ENCODE measurements at regions not wholly inside any gene's neighbourhood (a gene's known extent, or its start where the extent isn't known, plus 50 kb on each side); places are given as distances from the start of the nearest gene placed in this dataset.
"Not testable (repeated sequence)": the region's sequence is repeated elsewhere in the genome, so short reads cannot be mapped to it uniquely, and the experiment has no call there.

DNA sequence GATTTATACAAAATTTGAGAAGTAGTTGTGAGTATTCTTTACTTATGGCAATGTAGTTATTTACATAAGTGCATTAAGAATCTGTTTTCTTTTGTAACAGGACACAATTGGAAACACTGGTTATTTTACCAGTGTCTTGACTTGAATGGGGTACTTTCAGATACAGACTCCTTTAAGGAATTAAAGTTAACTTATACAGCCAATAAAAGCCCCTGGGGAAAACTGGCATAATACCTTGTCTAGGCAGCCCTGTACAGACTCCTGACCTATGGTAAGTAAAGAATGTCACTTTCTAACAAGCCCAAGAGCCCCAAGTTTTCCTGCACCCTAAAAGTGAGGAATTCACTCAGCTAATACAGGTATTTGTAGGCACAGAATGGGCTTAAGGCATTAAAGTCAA is 241.8 kb downstream of the CPXCR1 start:
- no peak for DNase-seq (ENCODE audit: low read depth, low spot score)
- in situ Hi-C loops (cut with HindIII; ENCODE audit: low pct_unique_long_range_greater_than_20kb, low sequenced_read_pairs), result no loop called here

DNA sequence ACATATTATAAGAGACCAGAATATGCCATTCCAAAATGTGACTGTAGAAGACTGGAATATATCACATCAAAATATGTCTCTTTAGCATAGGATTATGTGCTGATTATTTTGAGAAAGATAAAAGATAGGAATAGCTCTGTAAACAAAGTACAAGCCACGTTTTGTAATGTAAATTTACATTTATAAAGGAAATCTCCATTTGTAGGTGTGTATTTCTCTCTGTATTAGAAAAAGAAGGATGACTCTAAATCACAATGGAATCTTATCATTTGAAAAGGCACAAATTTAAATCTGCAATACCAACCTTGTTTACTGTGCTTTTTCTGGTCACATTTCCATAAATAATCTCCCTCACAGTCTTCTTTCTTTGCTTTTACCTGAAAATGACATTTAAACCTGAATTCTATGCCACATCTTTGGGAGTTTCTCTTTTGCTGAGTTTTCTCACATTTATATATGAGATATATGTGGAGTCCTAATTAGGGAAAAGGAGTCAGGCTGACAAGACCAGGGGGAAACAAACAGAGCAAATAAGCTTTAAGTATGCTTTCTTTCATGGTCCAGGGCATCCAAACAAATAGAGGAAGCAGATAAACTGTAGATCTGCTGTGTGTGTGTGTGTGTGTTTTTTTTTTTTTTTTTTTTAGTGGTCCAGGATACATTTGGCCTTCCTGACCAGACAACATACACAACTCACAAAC is 244.0 kb downstream of the CPXCR1 start:
- in situ Hi-C loops (cut with HindIII; ENCODE audit: low pct_unique_long_range_greater_than_20kb, low sequenced_read_pairs), result no loop called here
- DNase-seq (ENCODE audit: low read depth, low spot score), result no peak

DNA sequence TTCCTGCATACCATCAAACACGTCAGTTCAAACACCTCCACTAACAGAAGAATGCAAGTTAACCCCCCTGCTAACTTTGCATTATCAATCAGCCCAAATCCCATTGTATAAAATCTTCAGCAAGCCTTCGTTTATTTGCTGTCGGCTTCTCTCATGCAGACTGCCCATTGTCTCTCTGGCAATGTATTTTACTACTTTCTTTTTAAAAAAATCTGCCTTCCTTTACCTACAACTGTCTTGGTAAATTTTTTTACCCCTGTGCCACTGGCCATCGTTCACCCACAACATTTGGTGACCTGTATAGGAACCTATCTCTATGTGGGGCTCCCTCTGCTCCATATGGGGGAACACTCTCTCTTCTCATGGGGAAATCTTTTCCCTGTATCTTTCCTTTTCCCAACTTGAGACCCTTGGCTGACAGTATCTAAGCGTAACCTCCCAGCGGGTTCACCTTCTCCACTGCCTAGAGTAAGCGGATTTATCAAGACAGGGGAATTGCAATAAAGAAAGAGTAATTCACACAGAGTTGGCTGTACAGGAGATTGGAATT is 244.6 kb downstream of the CPXCR1 start:
- in situ Hi-C loops (cut with HindIII; ENCODE audit: low pct_unique_long_range_greater_than_20kb, low sequenced_read_pairs), result no loop called here

GRCh38 chrX:89021964-89022363 is 274.9 kb downstream of the CPXCR1 start:
- in situ Hi-C loops (cut with HindIII; ENCODE audit: low pct_unique_long_range_greater_than_20kb, low sequenced_read_pairs), result no loop called here
- DNase-seq (ENCODE audit: low read depth, low spot score), result no peak

More for the DNA sequence above, 244.6 kb downstream of the CPXCR1 start:
- DNase-seq (ENCODE audit: low read depth, low spot score), result no peak

DNA sequence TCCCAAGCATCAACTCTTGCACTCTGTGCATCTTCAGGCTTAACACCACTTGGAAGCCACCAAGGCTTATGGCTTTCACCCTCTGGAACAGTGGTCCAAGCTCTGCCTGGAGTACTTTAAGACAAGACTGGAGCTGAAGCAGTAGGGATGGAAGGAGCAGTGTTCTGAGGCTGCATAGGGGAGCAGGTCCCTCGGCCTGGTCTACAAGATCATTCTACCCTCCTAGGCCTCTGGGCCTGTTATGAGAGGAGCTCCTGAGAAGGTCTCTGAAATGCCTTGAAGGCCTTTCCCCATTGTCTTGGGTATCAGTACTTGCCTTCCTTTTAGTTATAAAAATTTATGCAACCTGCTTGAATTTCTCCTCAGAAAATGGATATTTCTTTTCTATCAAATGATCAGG is 286.7 kb downstream of the CPXCR1 start:
- in situ Hi-C loops (cut with HindIII; ENCODE audit: low pct_unique_long_range_greater_than_20kb, low sequenced_read_pairs), result no loop called here
- no peak for DNase-seq (ENCODE audit: low read depth, low spot score)

GRCh38 chrX:89034679-89035078 is 287.7 kb downstream of the CPXCR1 start:
- in situ Hi-C loops (cut with HindIII; ENCODE audit: low pct_unique_long_range_greater_than_20kb, low sequenced_read_pairs), result no loop called here
- DNase-seq (ENCODE audit: low read depth, low spot score), result no peak

DNA sequence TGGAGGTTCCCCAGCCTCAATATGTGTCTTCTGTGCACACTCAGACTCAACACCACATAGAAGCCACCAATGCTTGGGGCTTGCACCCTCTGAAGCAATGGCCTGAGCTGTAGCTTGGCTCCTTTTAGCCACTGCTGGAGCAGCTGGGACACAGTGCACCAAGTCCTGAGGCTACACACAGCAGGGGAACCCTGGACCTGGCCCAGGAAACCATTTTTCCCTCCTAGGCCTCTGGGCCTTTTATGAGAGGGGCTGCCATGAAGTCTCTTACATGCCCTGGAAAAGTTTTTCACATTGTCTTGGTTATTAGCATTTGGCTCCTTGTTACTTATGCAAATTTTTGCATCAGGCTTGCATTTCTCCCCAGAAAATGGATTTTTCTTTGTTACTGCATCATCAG is 306.2 kb downstream of the CPXCR1 start:
- no peak for DNase-seq (ENCODE audit: low read depth, low spot score)
- in situ Hi-C loops (cut with HindIII; ENCODE audit: low pct_unique_long_range_greater_than_20kb, low sequenced_read_pairs), result no loop called here

DNA sequence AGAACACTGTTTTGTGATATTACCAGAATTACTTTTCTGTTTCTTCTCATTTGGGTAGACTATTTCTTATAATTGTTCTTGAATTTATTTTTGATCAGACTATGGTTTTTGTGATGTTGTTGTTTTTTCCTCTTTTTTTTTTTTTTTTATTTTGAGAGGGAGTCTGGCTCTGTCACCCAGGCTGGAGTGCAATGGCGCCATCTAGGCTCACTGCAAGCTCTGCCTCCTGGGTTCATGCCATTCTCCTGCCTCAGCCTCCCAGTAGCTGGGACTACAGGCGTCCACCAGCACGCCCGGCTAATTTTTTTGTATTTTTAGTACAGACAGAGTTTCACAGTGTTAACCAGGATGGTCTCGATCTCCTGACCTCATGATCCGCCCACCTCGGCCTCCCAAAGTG is 352.6 kb downstream of the CPXCR1 start:
- in situ Hi-C loops (cut with HindIII; ENCODE audit: low pct_unique_long_range_greater_than_20kb, low sequenced_read_pairs); DNase-seq (ENCODE audit: low read depth, low spot score): not testable (repeated sequence)

DNA sequence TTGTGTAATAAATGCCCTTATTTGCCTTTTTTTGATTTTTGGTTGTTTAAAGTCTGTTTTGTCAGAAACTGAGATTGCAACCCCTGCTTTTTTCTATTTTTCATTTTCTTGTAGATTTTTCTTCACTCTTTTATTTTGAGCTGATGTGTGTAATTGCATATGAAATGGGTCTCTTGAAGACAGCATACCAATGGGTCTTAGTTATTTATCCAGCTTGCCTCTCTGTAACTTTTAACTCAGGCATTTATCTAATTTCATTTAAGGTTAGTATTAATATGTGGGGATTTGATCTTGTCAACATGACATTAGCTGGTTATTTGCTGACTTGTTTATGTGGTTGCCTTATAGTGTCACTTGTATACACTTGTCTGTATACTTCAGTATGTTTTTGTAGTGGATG is 378.0 kb downstream of the CPXCR1 start:
- DNase-seq (ENCODE audit: low read depth, low spot score), result no peak
- in situ Hi-C loops (cut with HindIII; ENCODE audit: low pct_unique_long_range_greater_than_20kb, low sequenced_read_pairs), result no loop called here

Small RNA genes in the stretch of these regions (small RNA-seq; reads per million reads assigned to genes)
- 0 reads per million in 2 experiments for gene AL731768.1

Measured in SK-MEL-5 (cell line).